ENCODE measurements at regions not wholly inside any gene's neighbourhood (a gene's known extent, or its start where the extent isn't known, plus 50 kb on each side); places are given as distances from the start of the nearest gene placed in this dataset.

DNA sequence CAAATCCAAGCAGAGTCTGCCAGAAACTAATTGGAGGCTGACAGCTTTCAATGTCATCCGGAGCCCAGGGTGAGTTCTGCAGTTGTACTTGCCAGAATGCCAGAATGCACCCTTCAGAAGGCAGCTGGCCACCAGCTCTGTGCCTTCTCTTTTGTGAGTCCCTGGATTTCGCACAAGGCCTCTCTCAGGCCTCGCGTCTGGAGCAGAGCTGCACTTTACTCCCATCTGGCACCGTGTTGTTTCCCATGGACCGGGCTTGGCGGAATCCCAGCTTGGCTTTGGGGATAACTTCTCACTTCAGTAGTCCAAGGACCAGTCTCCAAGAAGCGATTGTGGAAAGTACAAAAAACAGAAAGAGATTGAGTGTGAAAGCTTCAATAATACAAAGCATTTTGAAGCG lies 451.3 kb upstream of the KIRREL3 start:
- TF ChIP-seq EZH2phosphoT487 (IDR thresholded peaks at IDR 0.05; ENCODE audit: low read depth): no peak
- TF ChIP-seq, protein P1, sequence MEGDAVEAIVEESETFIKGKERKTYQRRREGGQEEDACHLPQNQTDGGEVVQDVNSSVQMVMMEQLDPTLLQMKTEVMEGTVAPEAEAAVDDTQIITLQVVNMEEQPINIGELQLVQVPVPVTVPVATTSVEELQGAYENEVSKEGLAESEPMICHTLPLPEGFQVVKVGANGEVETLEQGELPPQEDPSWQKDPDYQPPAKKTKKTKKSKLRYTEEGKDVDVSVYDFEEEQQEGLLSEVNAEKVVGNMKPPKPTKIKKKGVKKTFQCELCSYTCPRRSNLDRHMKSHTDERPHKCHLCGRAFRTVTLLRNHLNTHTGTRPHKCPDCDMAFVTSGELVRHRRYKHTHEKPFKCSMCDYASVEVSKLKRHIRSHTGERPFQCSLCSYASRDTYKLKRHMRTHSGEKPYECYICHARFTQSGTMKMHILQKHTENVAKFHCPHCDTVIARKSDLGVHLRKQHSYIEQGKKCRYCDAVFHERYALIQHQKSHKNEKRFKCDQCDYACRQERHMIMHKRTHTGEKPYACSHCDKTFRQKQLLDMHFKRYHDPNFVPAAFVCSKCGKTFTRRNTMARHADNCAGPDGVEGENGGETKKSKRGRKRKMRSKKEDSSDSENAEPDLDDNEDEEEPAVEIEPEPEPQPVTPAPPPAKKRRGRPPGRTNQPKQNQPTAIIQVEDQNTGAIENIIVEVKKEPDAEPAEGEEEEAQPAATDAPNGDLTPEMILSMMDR (IDR thresholded peaks at IDR 0.05; ENCODE audit: low read depth, low read length): no peak

All from OCI-LY3 (cell line).